Stomach (tissue), 8 donors: ENCODE measurements at regions not wholly inside any gene's neighbourhood (a gene's known extent, or its start where the extent isn't known, plus 50 kb on each side); places are given as distances from the start of the nearest gene placed in this dataset.

Experiments
- DNase-seq, 2 donors: peaks; one replicate each; pipeline versions ENCODE4 v3.0.0 to v3.0.0-alpha.2; 2013 to 2019
- H3K27ac ChIP-seq, 5 donors: fragments of 200-600 bp in 4 of 5; sonication (generic) in 4 of 5; one replicate each; pipeline ENCODE4 v1.5.1; 2013 to 2019; ENCODE audit warnings: mild to moderate bottlenecking in 1 of 5, moderate library complexity in 1 of 5
- H3K27me3 ChIP-seq, 3 donors: fragments of 200-600 bp; sonication (generic); one replicate each; pipeline ENCODE4 v1.5.1; 2017 to 2019; ENCODE audit warnings: mixed run types in 1 of 3
- H3K36me3 ChIP-seq, 4 donors: fragments of 200-600 bp; sonication (generic); 1 replicate in 3 of 4; 2 replicates in 1 of 4; pipeline ENCODE4 v1.5.1; 2016 to 2019
- H3K4me1 ChIP-seq, 4 donors: fragments of 200-600 bp; sonication (generic); one replicate each; pipeline ENCODE4 v1.5.1; 2016 to 2019
- H3K4me3 ChIP-seq, 4 donors: fragments of 200-600 bp; sonication (generic) in 3 of 4; one replicate each; pipeline ENCODE4 v1.5.1; 2016 to 2019; ENCODE audit warnings: mild to moderate bottlenecking in 1 of 4
- H3K9me3 ChIP-seq, 4 donors: fragments of 200-600 bp; sonication (generic); one replicate each; pipeline ENCODE4 v1.5.1; 2016 to 2019
- EP300 ChIP-seq: sonication (generic); formaldehyde crosslinking; IDR thresholded peaks from one replicate; pipeline ENCODE4 v1.6.1; 2017; ENCODE audit warnings: antibody characterized with exemption
- POLR2A ChIP-seq, 4 donors: fragments of 450-650 bp; IDR thresholded peaks; one replicate each; pipeline ENCODE4 v1.6.1; 2016; ENCODE audit warnings: antibody characterized with exemption in 4 of 4, control low read depth in 2 of 4, mild to moderate bottlenecking in 1 of 4, moderate library complexity in 1 of 4
- POLR2AphosphoS5 ChIP-seq, 3 donors: sonication (generic); formaldehyde crosslinking; IDR thresholded peaks; one replicate each; pipeline ENCODE4 v1.6.1; 2016; ENCODE audit warnings: antibody characterized with exemption in 3 of 3
- WGBS, 5 donors: extraction: QIAGEN DNeasy Blood & Tissue Kit in 3 of 5; methylation state at CpG; one replicate each; pipeline versions ENCODE4 v1.1.5 to v1.1.7; 2013 to 2018; 5-methylcytosine and 5-hydroxymethylcytosine counted together
- intact Hi-C: fragments of 100-400 bp; cut with DNase I; formaldehyde crosslinking; loops from one replicate; pipeline ENCODE4 v1.15.1; 2023; ENCODE audit warnings: low total_unique reads
- TF ChIP-seq, protein P1 (sequence below), 7 experiments: fragments of 450-650 bp in 4 of 7; fragments of 200-600 bp in 3 of 7; sonication (generic) in 3 of 7; IDR thresholded peaks; one replicate each; pipeline ENCODE4 v1.5.1; 2016 to 2019; ENCODE audit warnings: antibody characterized with exemption in 7 of 7, control low read depth in 2 of 7, mild to moderate bottlenecking in 1 of 7
- donor health status: healthy with polysubstance abuse.
- donor health status: Bipolar disorder and iron deficiency.
- donor health status: healthy.

DNA sequence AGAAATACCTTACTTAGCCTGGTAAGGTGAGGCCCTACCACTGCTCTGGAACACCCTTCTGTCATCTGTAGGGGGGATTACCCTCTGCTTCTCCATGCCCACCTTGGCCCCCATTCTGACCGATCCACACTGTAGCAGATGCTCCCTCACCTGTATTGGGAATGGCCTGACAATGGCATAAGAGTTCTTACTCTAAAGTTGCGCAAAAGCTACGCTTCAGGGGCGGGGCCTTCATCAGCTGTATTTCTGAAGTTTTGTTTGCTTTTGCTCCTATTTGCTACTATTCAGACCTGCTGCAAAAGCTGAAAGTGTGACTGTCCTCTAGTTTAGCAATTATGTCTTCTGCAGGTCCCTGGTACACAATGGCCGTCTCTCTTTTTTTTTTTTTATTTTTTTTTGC lies 252.6 kb downstream of the TLE3 start:
- Histone ChIP-seq H3K4me1 (no peaks in the 10 kb centered on the region), H3K4me3 (no peak overlapping the region), H3K36me3 (no peaks in the 10 kb centered on the region), H3K27ac (no peak overlapping the region), H3K27me3 (no peaks in the 10 kb centered on the region), H3K9me3 (no peaks in the 10 kb centered on the region)
- TF ChIP-seq, protein P1, sequence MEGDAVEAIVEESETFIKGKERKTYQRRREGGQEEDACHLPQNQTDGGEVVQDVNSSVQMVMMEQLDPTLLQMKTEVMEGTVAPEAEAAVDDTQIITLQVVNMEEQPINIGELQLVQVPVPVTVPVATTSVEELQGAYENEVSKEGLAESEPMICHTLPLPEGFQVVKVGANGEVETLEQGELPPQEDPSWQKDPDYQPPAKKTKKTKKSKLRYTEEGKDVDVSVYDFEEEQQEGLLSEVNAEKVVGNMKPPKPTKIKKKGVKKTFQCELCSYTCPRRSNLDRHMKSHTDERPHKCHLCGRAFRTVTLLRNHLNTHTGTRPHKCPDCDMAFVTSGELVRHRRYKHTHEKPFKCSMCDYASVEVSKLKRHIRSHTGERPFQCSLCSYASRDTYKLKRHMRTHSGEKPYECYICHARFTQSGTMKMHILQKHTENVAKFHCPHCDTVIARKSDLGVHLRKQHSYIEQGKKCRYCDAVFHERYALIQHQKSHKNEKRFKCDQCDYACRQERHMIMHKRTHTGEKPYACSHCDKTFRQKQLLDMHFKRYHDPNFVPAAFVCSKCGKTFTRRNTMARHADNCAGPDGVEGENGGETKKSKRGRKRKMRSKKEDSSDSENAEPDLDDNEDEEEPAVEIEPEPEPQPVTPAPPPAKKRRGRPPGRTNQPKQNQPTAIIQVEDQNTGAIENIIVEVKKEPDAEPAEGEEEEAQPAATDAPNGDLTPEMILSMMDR (IDR thresholded peaks at IDR 0.05): no peak
- TF ChIP-seq POLR2A (IDR thresholded peaks at IDR 0.05): no peak
- TF ChIP-seq POLR2AphosphoS5 (IDR thresholded peaks at IDR 0.05): no peak
- TF ChIP-seq EP300: no peak
- intact Hi-C loops: no loop called here
- DNase-seq: no peak
- WGBS, 5 donors: 78 to 88% (median 83%) methylated on average over 5 of the region's 5 CpGs

DNA sequence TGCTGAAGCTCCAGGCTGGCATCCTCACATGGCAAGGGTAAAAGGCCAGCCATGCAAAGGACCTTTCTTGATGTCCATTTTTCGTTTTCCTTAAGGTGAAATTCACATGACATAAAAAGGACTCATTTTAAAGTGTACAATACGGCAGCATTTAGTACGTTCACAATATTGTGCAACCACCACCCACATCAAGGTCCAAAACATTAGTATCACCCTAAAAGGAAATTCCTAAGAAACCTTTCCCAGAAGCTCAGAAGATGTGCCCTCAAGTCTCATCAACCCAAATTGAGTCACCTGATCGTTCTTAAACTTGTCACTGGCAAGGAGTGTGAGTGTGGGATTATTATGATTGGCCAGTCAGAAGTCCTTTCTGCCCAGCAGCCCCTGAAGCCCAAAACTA lies 250.1 kb downstream of the TLE3 start:
- Histone ChIP-seq H3K9me3 (no peaks in the 10 kb centered on the region), H3K4me3 (no peak overlapping the region), H3K27ac (no peak overlapping the region), H3K4me1 (no peaks in the 10 kb centered on the region), H3K27me3 (peaks cover 0 to 4% (median 0%) of the 10 kb centered on the region in 3 donors), H3K36me3 (no peaks in the 10 kb centered on the region)
- TF ChIP-seq, protein P1 (IDR thresholded peaks at IDR 0.05): no peak
- TF ChIP-seq EP300 (no peak), POLR2A (IDR thresholded peaks at IDR 0.05) (no peak), POLR2AphosphoS5 (IDR thresholded peaks at IDR 0.05) (no peak)
- no peak for DNase-seq
- intact Hi-C loops: no loop called here
- 71 to 83% (median 76%) methylated on average over 4 of the region's 4 CpGs for WGBS, 5 donors

DNA sequence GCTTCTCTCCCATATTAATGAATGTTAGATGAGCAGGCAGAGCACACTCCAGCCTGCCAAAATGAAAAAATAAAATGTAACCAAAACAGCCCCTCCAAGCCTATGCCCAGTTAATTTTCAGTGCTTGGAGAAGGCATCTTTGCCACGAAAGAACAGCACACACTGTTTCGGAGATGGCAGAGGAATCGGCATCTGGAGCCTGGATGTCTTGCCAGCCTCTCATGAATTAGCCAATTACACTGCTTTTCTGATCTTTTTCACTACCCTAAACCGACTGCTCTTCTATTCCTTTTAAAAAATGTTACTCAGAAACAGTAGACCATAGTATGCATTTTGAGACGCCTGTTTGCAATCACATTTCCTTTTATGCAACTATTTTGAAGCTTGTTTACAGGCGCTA lies 249.6 kb downstream of the TLE3 start:
- intact Hi-C loops: no loop called here
- DNase-seq: no peak
- Histone ChIP-seq H3K27me3 (peaks cover 0 to 4% (median 0%) of the 10 kb centered on the region in 3 donors), H3K9me3 (no peaks in the 10 kb centered on the region), H3K4me1 (no peaks in the 10 kb centered on the region), H3K36me3 (no peaks in the 10 kb centered on the region), H3K4me3 (no peak overlapping the region), H3K27ac (no peak overlapping the region)
- 75 to 89% (median 85%) methylated on average over 6 of the region's 6 CpGs for WGBS, 5 donors
- TF ChIP-seq, protein P1 (IDR thresholded peaks at IDR 0.05): no peak
- no peak for TF ChIP-seq EP300
- no peak for TF ChIP-seq POLR2A (IDR thresholded peaks at IDR 0.05)
- no peak for TF ChIP-seq POLR2AphosphoS5 (IDR thresholded peaks at IDR 0.05)

DNA sequence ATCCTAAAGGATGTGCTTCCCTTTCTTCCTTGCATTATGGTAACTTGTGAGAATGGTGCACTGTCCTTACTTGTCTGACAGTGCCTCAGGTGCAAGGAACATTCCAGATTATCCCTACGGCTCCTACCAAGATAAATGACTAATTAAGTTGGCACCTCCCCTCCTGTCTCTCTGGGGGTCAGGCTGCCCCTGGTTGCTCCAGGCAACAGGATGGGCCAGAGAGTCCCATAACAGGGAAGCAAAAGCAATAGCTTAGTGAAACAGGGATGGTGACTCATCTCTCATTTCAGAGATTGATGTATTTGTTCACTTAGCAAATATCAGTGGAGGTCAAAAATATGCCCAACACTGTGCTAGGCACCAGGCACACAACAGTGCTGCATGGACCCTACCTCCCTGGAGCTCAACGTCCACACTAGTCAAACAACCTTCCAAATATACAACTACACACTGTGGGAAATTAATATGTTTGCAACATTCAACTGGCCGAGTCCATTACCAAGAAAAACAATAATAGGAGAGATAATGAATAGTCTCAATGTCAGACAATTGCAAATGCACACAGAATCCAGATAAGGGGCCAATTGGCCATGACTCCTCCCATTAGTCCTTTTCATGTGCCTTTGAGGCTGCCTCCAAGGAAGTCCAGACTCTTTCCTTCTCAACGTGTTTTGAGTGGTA lies 249.0 kb downstream of the TLE3 start:
- intact Hi-C loops: no loop called here
- DNase-seq: no peak
- WGBS, 5 donors: 35 to 52% (median 41%) methylated on average over 4 of the region's 4 CpGs
- no peak overlapping the region for H3K27ac ChIP-seq
- no peaks in the 10 kb centered on the region for H3K4me1 ChIP-seq
- no peaks in the 10 kb centered on the region for H3K9me3 ChIP-seq
- no peaks in the 10 kb centered on the region for H3K36me3 ChIP-seq
- TF ChIP-seq POLR2AphosphoS5 (IDR thresholded peaks at IDR 0.05): no peak
- no peak for TF ChIP-seq EP300
- TF ChIP-seq POLR2A (IDR thresholded peaks at IDR 0.05): no peak
- TF ChIP-seq, protein P1 (IDR thresholded peaks at IDR 0.05): no peak
- peaks cover 0 to 4% (median 0%) of the 10 kb centered on the region in 3 donors for H3K27me3 ChIP-seq
- no peak overlapping the region for H3K4me3 ChIP-seq
